RWPE2 (cell line): ENCODE measurements at regions not wholly inside any gene's neighbourhood (a gene's known extent, or its start where the extent isn't known, plus 50 kb on each side); places are given as distances from the start of the nearest gene placed in this dataset.

Source experiments
- ATAC-seq: fragments of 200-7000 bp; cut with Tn5 transposase; 3 replicates; pipeline ENCODE4 v1.9.1; 2021; ENCODE audit warnings: low read depth
- DNase-seq: peaks from one replicate; pipeline ENCODE4 v3.0.0-alpha.2; 2020; ENCODE audit warnings: low spot score
- H3K27ac ChIP-seq: fragments of 450-650 bp; 2 replicates; pipeline ENCODE4 v1.5.1; 2017; ENCODE audit warnings: mild to moderate bottlenecking; ENCODE audit not compliant: poor library complexity, severe bottlenecking
- H3K27me3 ChIP-seq: fragments of 250-450 bp; sonication (Bioruptor Pico); 2 replicates; pipeline ENCODE4 v1.5.1; 2021; ENCODE audit warnings: mild to moderate bottlenecking, moderate library complexity; ENCODE audit not compliant: insufficient read depth, poor library complexity, severe bottlenecking
- H3K36me3 ChIP-seq: fragments of 250-450 bp; sonication (Bioruptor Pico); 2 replicates; pipeline ENCODE4 v1.5.1; 2020; ENCODE audit warnings: low read depth, mild to moderate bottlenecking, moderate library complexity
- H3K4me1 ChIP-seq: fragments of 250-450 bp; sonication (Bioruptor Pico); 2 replicates; pipeline ENCODE4 v1.5.1; 2021; ENCODE audit warnings: mild to moderate bottlenecking, moderate library complexity; ENCODE audit not compliant: insufficient read depth, poor library complexity, severe bottlenecking
- H3K4me3 ChIP-seq: fragments of 250-450 bp; sonication (Bioruptor Pico); 2 replicates; pipeline ENCODE4 v1.5.1; 2021; ENCODE audit warnings: mild to moderate bottlenecking, moderate library complexity; ENCODE audit not compliant: severe bottlenecking
- H3K9me3 ChIP-seq: fragments of 250-450 bp; sonication (Bioruptor Pico); 2 replicates; pipeline ENCODE4 v1.5.1; 2021; ENCODE audit warnings: mild to moderate bottlenecking, moderate library complexity; ENCODE audit not compliant: severe bottlenecking
- TF ChIP-seq, protein P1 (sequence below): fragments of 450-650 bp; IDR thresholded peaks from one replicate; pipeline ENCODE4 v1.5.1; 2017; ENCODE audit warnings: mild to moderate bottlenecking, moderate library complexity; ENCODE audit not compliant: poor library complexity, severe bottlenecking

DNA sequence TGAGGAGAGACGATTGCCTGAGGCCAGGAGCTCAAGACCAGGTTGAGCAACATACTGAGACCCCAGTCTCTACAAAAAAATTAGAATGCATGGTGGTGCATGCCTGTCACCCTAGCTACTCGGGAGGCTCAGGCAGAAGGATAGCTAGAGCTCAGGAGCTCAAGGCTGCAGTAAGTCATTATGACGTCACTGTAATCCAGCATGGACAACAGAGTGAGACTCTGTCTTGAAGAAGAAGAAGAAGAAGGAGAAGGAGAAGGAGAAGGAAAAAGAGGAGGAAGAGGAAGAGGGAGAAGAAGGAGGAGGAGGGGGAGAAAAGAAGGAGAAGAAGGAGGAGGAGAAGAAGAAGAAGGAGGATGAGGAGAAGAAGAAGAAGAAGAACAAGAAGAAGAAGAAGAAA lies 519.1 kb downstream of the CDH9 start:
- no peaks in the 10 kb centered on the region for H3K9me3 ChIP-seq
- ATAC-seq: no peak
- TF ChIP-seq, protein P1, sequence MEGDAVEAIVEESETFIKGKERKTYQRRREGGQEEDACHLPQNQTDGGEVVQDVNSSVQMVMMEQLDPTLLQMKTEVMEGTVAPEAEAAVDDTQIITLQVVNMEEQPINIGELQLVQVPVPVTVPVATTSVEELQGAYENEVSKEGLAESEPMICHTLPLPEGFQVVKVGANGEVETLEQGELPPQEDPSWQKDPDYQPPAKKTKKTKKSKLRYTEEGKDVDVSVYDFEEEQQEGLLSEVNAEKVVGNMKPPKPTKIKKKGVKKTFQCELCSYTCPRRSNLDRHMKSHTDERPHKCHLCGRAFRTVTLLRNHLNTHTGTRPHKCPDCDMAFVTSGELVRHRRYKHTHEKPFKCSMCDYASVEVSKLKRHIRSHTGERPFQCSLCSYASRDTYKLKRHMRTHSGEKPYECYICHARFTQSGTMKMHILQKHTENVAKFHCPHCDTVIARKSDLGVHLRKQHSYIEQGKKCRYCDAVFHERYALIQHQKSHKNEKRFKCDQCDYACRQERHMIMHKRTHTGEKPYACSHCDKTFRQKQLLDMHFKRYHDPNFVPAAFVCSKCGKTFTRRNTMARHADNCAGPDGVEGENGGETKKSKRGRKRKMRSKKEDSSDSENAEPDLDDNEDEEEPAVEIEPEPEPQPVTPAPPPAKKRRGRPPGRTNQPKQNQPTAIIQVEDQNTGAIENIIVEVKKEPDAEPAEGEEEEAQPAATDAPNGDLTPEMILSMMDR: no peak
- H3K27me3 ChIP-seq: peaks cover 14% of the 10 kb centered on the region
- H3K36me3 ChIP-seq: no peaks in the 10 kb centered on the region
- no peak for DNase-seq
- H3K4me1 ChIP-seq: no peaks in the 10 kb centered on the region
- no peak overlapping the region for H3K4me3 ChIP-seq
- no peak overlapping the region for H3K27ac ChIP-seq

DNA sequence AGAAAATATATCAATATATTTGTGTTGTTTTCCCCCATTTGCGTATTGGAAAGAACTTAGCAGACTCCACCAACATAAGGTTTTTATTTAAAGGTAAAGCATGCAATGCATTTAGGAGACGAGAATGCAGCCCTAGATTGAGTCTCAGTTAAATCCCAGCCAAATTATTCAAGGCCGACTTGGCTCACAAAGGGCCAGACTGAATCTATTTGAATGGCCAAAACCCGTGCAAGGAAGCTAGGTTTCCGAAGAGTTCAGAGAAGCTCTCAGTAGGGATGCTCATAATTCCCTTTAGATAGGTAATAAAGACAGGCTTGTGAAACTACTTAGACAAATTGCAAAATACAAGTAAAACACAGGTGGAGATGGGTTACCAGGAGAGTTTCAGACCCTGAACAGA lies 520.3 kb downstream of the CDH9 start:
- ATAC-seq (no peak), DNase-seq (no peak)
- no peaks in the 10 kb centered on the region for H3K4me1 ChIP-seq
- no peak overlapping the region for H3K4me3 ChIP-seq
- H3K27ac ChIP-seq: no peak overlapping the region
- no peaks in the 10 kb centered on the region for H3K36me3 ChIP-seq
- TF ChIP-seq, protein P1: no peak
- no peaks in the 10 kb centered on the region for H3K9me3 ChIP-seq
- H3K27me3 ChIP-seq: peaks cover 14% of the 10 kb centered on the region

DNA sequence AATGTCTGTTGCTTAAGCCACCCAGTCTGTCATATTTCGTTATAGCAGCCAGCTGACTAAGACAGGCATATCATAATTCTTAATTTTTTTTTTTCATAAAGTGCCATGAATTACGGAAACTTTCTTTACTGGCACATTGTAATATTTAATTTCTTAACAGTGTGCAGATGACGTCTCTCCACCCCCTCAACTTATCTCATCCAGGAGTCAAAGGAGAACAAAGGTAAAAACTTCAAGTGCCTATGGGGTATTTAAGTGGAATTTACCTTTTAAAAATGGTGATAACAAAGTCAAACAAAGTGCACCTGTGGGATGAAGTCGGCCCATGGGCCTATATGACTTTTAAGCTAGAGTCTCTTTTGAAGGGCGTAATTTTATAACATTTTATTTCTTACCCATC lies 539.4 kb downstream of the CDH9 start:
- TF ChIP-seq, protein P1: no peak
- no peak for ATAC-seq
- Histone ChIP-seq H3K27me3 (no peaks in the 10 kb centered on the region), H3K4me3 (no peak overlapping the region), H3K36me3 (no peaks in the 10 kb centered on the region), H3K27ac (no peak overlapping the region), H3K9me3 (peaks cover 1% of the 10 kb centered on the region), H3K4me1 (no peaks in the 10 kb centered on the region)
- DNase-seq: no peak

DNA sequence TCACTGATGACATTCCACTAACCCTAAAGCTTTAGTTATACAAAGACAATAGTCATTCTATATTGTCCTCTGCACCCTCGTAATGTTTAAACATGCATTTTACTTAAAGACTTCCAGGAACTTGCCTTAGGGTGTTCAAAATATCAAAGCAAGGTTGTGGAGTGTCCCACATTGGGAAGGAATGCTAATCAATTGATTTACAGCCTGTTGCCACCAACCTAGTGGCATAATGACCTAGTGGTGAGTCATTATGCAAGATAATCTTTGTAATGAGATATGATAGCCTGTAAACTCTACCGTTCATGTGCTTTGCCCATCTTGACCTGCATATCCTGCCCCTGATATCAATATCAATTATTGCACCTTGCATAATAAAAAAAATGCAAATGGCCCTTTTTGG lies 542.9 kb downstream of the CDH9 start:
- Histone ChIP-seq H3K36me3 (no peaks in the 10 kb centered on the region), H3K27me3 (no peaks in the 10 kb centered on the region), H3K27ac (no peak overlapping the region), H3K4me1 (no peaks in the 10 kb centered on the region), H3K9me3 (peaks cover 9% of the 10 kb centered on the region), H3K4me3 (no peak overlapping the region)
- DNase-seq: no peak
- no peak for ATAC-seq
- TF ChIP-seq, protein P1: no peak

GRCh38 chr5:26492906-26493459 lies 545.4 kb downstream of the CDH9 start:
- TF ChIP-seq, protein P1: no peak
- Histone ChIP-seq H3K4me3 (no peak overlapping the region), H3K27me3 (no peaks in the 10 kb centered on the region), H3K4me1 (no peaks in the 10 kb centered on the region), H3K9me3 (peaks cover 9% of the 10 kb centered on the region), H3K36me3 (no peaks in the 10 kb centered on the region), H3K27ac (no peak overlapping the region)
- no peak for ATAC-seq
- DNase-seq: no peak
